ENCODE measurements at regions not wholly inside any gene's neighbourhood (a gene's known extent, or its start where the extent isn't known, plus 50 kb on each side); places are given as distances from the start of the nearest gene placed in this dataset.
"Not testable (repeated sequence)": the region's sequence is repeated elsewhere in the genome, so short reads cannot be mapped to it uniquely, and the experiment has no call there.

- peak; percentile 80 to 89 for ATAC-seq
- intact Hi-C loops (cut with DNase I), result loop anchor here (2.0 to 10.0 kb wide), 3 partner anchors 133 to 327 kb away; partner anchors contain the start of gene BAMBI (in 1 of the 2)
- peak; percentile 36 for DNase-seq
Observed at GRCh38 chr10:28991333-28992270, 297.3 kb upstream of the LYZL1 start.

GRCh38 chr10:28993056-28993455, 295.8 kb upstream of the LYZL1 start:
- no peak for ATAC-seq
- no peak for DNase-seq
- intact Hi-C loops (cut with DNase I), result loop anchor here in 1 of 2 donors (5.0 to 10.0 kb wide), 2 partner anchors 132 to 316 kb away; partner anchors contain the start of gene BAMBI

- ATAC-seq (no peak), DNase-seq (no peak)
- intact Hi-C loops (cut with DNase I), result loop anchor here in 1 of 2 donors (5.0 to 10.0 kb wide), 2 partner anchors 131 to 317 kb away; partner anchors contain the start of gene BAMBI
Observed at GRCh38 chr10:28993861-28994260, 295.0 kb upstream of the LYZL1 start.

- intact Hi-C loops (cut with DNase I), result loop anchor here in 1 of 2 donors (5.0 to 10.0 kb wide), 2 partner anchors 130 to 318 kb away; partner anchors contain the start of gene BAMBI
Observed at GRCh38 chr10:28994802-28995201, 294.1 kb upstream of the LYZL1 start.

GRCh38 chr10:28995497-28995896, 293.4 kb upstream of the LYZL1 start:
- DNase-seq (no peak), ATAC-seq (no peak)
- intact Hi-C loops (cut with DNase I), result loop anchor here in 1 of 2 donors (10.0 kb wide), 1 partner anchor 129 kb away; no protein-coding TSS in a partner anchor

More at GRCh38 chr10:28994802-28995201, 294.1 kb upstream of the LYZL1 start:
- ATAC-seq, DNase-seq: not testable (repeated sequence)

GRCh38 chr10:28996345-28996744, 292.5 kb upstream of the LYZL1 start:
- no peak for ATAC-seq
- intact Hi-C loops (cut with DNase I), result loop anchor here in 1 of 2 donors (10.0 kb wide), 1 partner anchor 128 kb away; no protein-coding TSS in a partner anchor
- DNase-seq, result no peak

- DNase-seq (no peak), ATAC-seq (no peak)
- intact Hi-C loops (cut with DNase I), result loop anchor here in 1 of 2 donors (10.0 kb wide), 1 partner anchor 128 kb away; no protein-coding TSS in a partner anchor
Observed at GRCh38 chr10:28996947-28997551, 291.8 kb upstream of the LYZL1 start.

- DNase-seq, result no peak
- intact Hi-C loops (cut with DNase I), result loop anchor here in 1 of 2 donors (10.0 kb wide), 1 partner anchor 127 kb away; no protein-coding TSS in a partner anchor
- ATAC-seq, result no peak
Observed at GRCh38 chr10:28997734-28998133, 291.1 kb upstream of the LYZL1 start.

- ATAC-seq (no peak), DNase-seq (no peak)
- intact Hi-C loops (cut with DNase I), result no loop called here
Observed at GRCh38 chr10:29001801-29002200, 287.1 kb upstream of the LYZL1 start.

GRCh38 chr10:29003014-29003413, 285.9 kb upstream of the LYZL1 start:
- intact Hi-C loops (cut with DNase I); DNase-seq; ATAC-seq: not testable (repeated sequence)

GRCh38 chr10:29005988-29006387, 282.9 kb upstream of the LYZL1 start:
- ATAC-seq, result no peak
- intact Hi-C loops (cut with DNase I), result no loop called here
- no peak for DNase-seq

- ATAC-seq (no peak), DNase-seq (no peak)
- intact Hi-C loops (cut with DNase I), result no loop called here
Observed at GRCh38 chr10:29007370-29007747, 281.5 kb upstream of the LYZL1 start.

- DNase-seq (peak; percentile 34), ATAC-seq (peak; percentile 46 to 51)
- intact Hi-C loops (cut with DNase I), result no loop called here
Observed at GRCh38 chr10:29007748-29008610, 280.9 kb upstream of the LYZL1 start.

- ATAC-seq, result peak; percentile 78 to 85
- no peak for DNase-seq
- intact Hi-C loops (cut with DNase I), result no loop called here
Observed at GRCh38 chr10:29009464-29009863, 279.4 kb upstream of the LYZL1 start.

- DNase-seq (no peak), ATAC-seq (no peak)
- intact Hi-C loops (cut with DNase I), result loop anchor here in 1 of 2 donors (10.0 kb wide), 1 partner anchor 113 kb away; no protein-coding TSS in a partner anchor
Observed at GRCh38 chr10:29011516-29011915, 277.4 kb upstream of the LYZL1 start.

- intact Hi-C loops (cut with DNase I), result loop anchor here in 1 of 2 donors (10.0 kb wide), 1 partner anchor 112 kb away; no protein-coding TSS in a partner anchor
- ATAC-seq (no peak), DNase-seq (no peak)
Observed at GRCh38 chr10:29012926-29013554, 275.8 kb upstream of the LYZL1 start.

- ATAC-seq, result no peak
Observed at GRCh38 chr10:29021591-29021990, 267.3 kb upstream of the LYZL1 start.

GRCh38 chr10:29022513-29022912, 266.4 kb upstream of the LYZL1 start:
- DNase-seq (no peak), ATAC-seq (no peak)
- intact Hi-C loops (cut with DNase I), result no loop called here

More at GRCh38 chr10:29021591-29021990, 267.3 kb upstream of the LYZL1 start:
- no peak for DNase-seq
- intact Hi-C loops (cut with DNase I), result no loop called here

All from left cardiac atrium (tissue), 4 donors.